GM19324 (cell line): ENCODE measurements at regions not wholly inside any gene's neighbourhood (a gene's known extent, or its start where the extent isn't known, plus 50 kb on each side); places are given as distances from the start of the nearest gene placed in this dataset.

Experiments
- ATAC-seq: cut with Tn5 transposase; IDR thresholded peaks from one replicate; pipeline ENCODE4 v1.9.1; 2021; ENCODE audit warnings: mild to moderate bottlenecking, moderate library complexity; ENCODE audit not compliant: unreplicated experiment, low FRiP score

GRCh38 chr11:8323161-8323935 is 59.7 kb upstream of the LMO1 start:
- no peak for ATAC-seq

GRCh38 chr11:8321876-8322275 is 58.2 kb upstream of the LMO1 start:
- ATAC-seq = no peak

DNA sequence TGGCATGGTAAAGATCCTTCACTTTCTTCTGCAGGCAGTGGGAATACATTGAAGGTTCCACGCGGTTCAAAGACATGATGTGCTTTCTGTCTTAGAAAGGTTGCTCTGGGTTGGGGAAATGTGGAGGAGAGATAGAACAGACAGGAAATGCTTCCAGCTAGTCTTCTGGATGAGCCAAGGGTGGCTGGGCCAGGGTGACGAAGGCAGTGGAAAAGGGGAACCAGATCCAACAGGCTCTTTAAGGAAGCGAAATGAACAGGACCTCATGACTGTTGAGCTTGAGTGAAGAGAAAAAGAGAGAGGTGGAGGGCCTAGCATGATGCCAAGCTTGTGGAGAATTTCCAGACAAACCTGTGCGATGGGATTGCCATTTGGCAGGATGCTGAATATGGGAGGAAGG is 56.4 kb upstream of the LMO1 start:
- no peak for ATAC-seq

GRCh38 chr11:8318536-8318935 is 54.9 kb upstream of the LMO1 start:
- ATAC-seq = no peak

- ATAC-seq = no peak
Measured at GRCh38 chr11:8317159-8317558, 53.5 kb upstream of the LMO1 start.

- ATAC-seq = no peak
Measured at GRCh38 chr11:8315954-8316353, 52.3 kb upstream of the LMO1 start.

DNA sequence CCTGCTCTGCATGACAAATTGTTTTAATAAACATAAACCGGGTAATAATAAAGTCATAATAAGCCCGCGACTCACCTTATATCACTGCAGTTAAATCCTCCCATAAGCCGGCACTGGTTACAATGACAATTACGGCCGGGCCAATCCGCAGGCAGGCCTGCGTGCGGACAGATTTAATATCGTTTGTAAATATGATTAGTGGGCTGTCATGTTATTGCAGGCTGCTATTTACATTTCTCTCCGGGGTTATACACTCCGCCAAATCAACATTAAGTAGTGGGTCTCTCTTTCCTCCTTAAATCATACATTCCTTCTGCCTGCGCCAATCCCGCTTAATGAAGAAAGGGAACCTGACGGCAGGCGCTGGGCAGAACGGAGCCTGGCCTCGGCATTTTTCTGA is 51.8 kb upstream of the LMO1 start:
- ATAC-seq = no peak

- ATAC-seq = no peak
Measured at GRCh38 chr11:8314916-8315315, 51.2 kb upstream of the LMO1 start.

DNA sequence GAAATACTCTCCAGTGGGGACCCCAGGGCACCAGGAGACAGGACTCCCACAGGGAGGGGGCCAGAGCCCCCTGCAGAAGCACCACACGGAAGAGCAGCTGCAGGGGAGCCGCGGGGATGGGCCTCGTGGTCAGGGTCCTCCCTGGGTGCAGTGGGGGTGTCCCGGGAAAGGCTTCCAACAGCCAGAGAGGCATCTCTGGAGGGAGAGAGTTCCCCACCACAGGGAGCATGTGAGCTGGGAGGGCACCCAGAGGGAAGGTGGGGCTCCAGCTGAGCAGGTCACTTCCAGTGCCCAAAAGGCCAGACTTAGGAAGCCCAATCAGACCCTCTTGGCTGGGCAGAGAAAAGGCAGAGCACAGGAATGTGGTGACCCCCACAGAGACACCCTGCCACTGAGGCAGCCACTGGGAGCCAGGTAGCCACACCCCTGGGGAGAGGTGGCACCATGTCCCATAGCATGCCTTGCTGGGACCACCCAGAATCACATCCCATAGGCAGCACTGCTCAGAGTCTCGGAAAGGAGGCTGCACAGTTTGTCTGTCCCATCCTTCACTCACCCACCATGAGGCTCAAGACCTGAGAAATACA is 49.9 kb upstream of the LMO1 start:
- ATAC-seq = no peak
